ENCODE measurements at regions not wholly inside any gene's neighbourhood (a gene's known extent, or its start where the extent isn't known, plus 50 kb on each side); places are given as distances from the start of the nearest gene placed in this dataset.

GRCh38 chr18:42525905-42526304, 570.9 kb downstream of the PIK3C3 start:
- Histone ChIP-seq H4K20me1 (ENCODE audit: low read depth) (no peaks in the 10 kb centered on the region), H3K9me3 (ENCODE audit: low read depth) (no peaks in the 10 kb centered on the region), H3K4me3 (no peak overlapping the region), H3K9ac (no peak overlapping the region), H3F3A (ENCODE audit: low read depth) (no peaks in the 10 kb centered on the region), H3K4me2 (no peak overlapping the region), H3K27me3 (no peaks in the 10 kb centered on the region), H3K4me1 (no peaks in the 10 kb centered on the region), H3K27ac (no peak overlapping the region), H3K36me3 (no peaks in the 10 kb centered on the region), H2AFZ (replicated peaks) (no peak overlapping the region), H3K79me2 (ENCODE audit: low read depth) (no peaks in the 10 kb centered on the region)
- no peaks in the 10 kb centered on the region for H3K27me3 Mint-ChIP-seq (ENCODE audit: insufficient read depth, low read depth)
- TF ChIP-seq EZH2phosphoT487 (IDR thresholded peaks at IDR 0.05), result no peak
- TF ChIP-seq EZH2 (IDR thresholded peaks at IDR 0.05), result no peak
- no peak for TF ChIP-seq CTCF (IDR thresholded peaks at IDR 0.05)
- no peaks in the 10 kb centered on the region for H3K4me1 Mint-ChIP-seq
- no peak overlapping the region for H3K4me3 Mint-ChIP-seq
- H3K9me3 Mint-ChIP-seq, result no peaks in the 10 kb centered on the region
- no peak for DNase-seq (ENCODE audit: low spot score)
- no peaks in the 10 kb centered on the region for H3K36me3 Mint-ChIP-seq
- no peak overlapping the region for H3K27ac Mint-ChIP-seq

- no peak overlapping the region for H3K4me3 ChIP-seq
- H3K4me3 Mint-ChIP-seq, result no peak overlapping the region
- H3K36me3 Mint-ChIP-seq, result no peaks in the 10 kb centered on the region
- H3K4me1 ChIP-seq, result no peaks in the 10 kb centered on the region
- H3K27ac ChIP-seq, result no peak overlapping the region
- no peaks in the 10 kb centered on the region for H3K36me3 ChIP-seq
- H3K27me3 ChIP-seq, result no peaks in the 10 kb centered on the region
- no peaks in the 10 kb centered on the region for H3K9me3 Mint-ChIP-seq
- peaks cover 4% of the 10 kb centered on the region for H3K4me1 Mint-ChIP-seq
- no peak for DNase-seq (ENCODE audit: low spot score)
- H3K9ac ChIP-seq, result no peak overlapping the region
- no peak overlapping the region for H3K27ac Mint-ChIP-seq
- H3F3A ChIP-seq (ENCODE audit: low read depth), result no peaks in the 10 kb centered on the region
- no peaks in the 10 kb centered on the region for H4K20me1 ChIP-seq (ENCODE audit: low read depth)
- no peak overlapping the region for H2AFZ ChIP-seq (replicated peaks)
- H3K27me3 Mint-ChIP-seq (ENCODE audit: insufficient read depth, low read depth), result no peaks in the 10 kb centered on the region
- TF ChIP-seq CTCF (IDR thresholded peaks at IDR 0.05), result no peak
- TF ChIP-seq EZH2phosphoT487 (IDR thresholded peaks at IDR 0.05), result no peak
- no peak for TF ChIP-seq EZH2 (IDR thresholded peaks at IDR 0.05)
- no peaks in the 10 kb centered on the region for H3K9me3 ChIP-seq (ENCODE audit: low read depth)
- H3K4me2 ChIP-seq, result no peak overlapping the region
- H3K79me2 ChIP-seq (ENCODE audit: low read depth), result no peaks in the 10 kb centered on the region
Measured at GRCh38 chr18:42527766-42528165, 572.7 kb downstream of the PIK3C3 start.

- Histone ChIP-seq H3K9me3 (ENCODE audit: low read depth) (no peaks in the 10 kb centered on the region), H3K4me2 (no peak overlapping the region), H3K36me3 (no peaks in the 10 kb centered on the region), H3K4me1 (no peaks in the 10 kb centered on the region), H3F3A (ENCODE audit: low read depth) (no peaks in the 10 kb centered on the region), H3K27ac (no peak overlapping the region), H4K20me1 (ENCODE audit: low read depth) (no peaks in the 10 kb centered on the region), H3K79me2 (ENCODE audit: low read depth) (no peaks in the 10 kb centered on the region), H2AFZ (replicated peaks) (no peak overlapping the region), H3K9ac (no peak overlapping the region), H3K4me3 (no peak overlapping the region), H3K27me3 (no peaks in the 10 kb centered on the region)
- Mint-ChIP-seq H3K36me3 (no peaks in the 10 kb centered on the region), H3K4me1 (peaks cover 20% of the 10 kb centered on the region), H3K27ac (no peak overlapping the region), H3K4me3 (no peak overlapping the region), H3K9me3 (no peaks in the 10 kb centered on the region), H3K27me3 (ENCODE audit: insufficient read depth, low read depth) (peaks cover 2% of the 10 kb centered on the region)
- TF ChIP-seq EZH2 (IDR thresholded peaks at IDR 0.05) (no peak), EZH2phosphoT487 (IDR thresholded peaks at IDR 0.05) (no peak), CTCF (IDR thresholded peaks at IDR 0.05) (no peak)
- DNase-seq (ENCODE audit: low spot score), result no peak
Measured at GRCh38 chr18:42530276-42530675, 575.2 kb downstream of the PIK3C3 start.

- Histone ChIP-seq H2AFZ (replicated peaks) (no peak overlapping the region), H3K36me3 (no peaks in the 10 kb centered on the region), H3K27ac (no peak overlapping the region), H3K9ac (no peak overlapping the region), H4K20me1 (ENCODE audit: low read depth) (no peaks in the 10 kb centered on the region), H3K9me3 (ENCODE audit: low read depth) (no peaks in the 10 kb centered on the region), H3K79me2 (ENCODE audit: low read depth) (no peaks in the 10 kb centered on the region), H3K27me3 (no peaks in the 10 kb centered on the region), H3K4me1 (peaks cover 9% of the 10 kb centered on the region), H3F3A (ENCODE audit: low read depth) (no peaks in the 10 kb centered on the region), H3K4me2 (no peak overlapping the region), H3K4me3 (no peak overlapping the region)
- H3K4me3 Mint-ChIP-seq, result no peak overlapping the region
- H3K36me3 Mint-ChIP-seq, result no peaks in the 10 kb centered on the region
- H3K27me3 Mint-ChIP-seq (ENCODE audit: insufficient read depth, low read depth), result peaks cover 2% of the 10 kb centered on the region
- DNase-seq (ENCODE audit: low spot score), result no peak
- no peak overlapping the region for H3K27ac Mint-ChIP-seq
- no peaks in the 10 kb centered on the region for H3K9me3 Mint-ChIP-seq
- TF ChIP-seq EZH2 (IDR thresholded peaks at IDR 0.05), result no peak
- TF ChIP-seq EZH2phosphoT487 (IDR thresholded peaks at IDR 0.05), result no peak
- no peak for TF ChIP-seq CTCF (IDR thresholded peaks at IDR 0.05)
- peaks cover 30% of the 10 kb centered on the region for H3K4me1 Mint-ChIP-seq
Measured at GRCh38 chr18:42532119-42532518, 577.1 kb downstream of the PIK3C3 start.

Measured in neural progenitor cell (in vitro differentiated cells).